GM21576 (cell line): ENCODE measurements at regions not wholly inside any gene's neighbourhood (a gene's known extent, or its start where the extent isn't known, plus 50 kb on each side); places are given as distances from the start of the nearest gene placed in this dataset.

Experiments
- ATAC-seq: cut with Tn5 transposase; IDR thresholded peaks from one replicate; pipeline ENCODE4 v1.9.1; 2021; ENCODE audit warnings: mild to moderate bottlenecking, moderate library complexity; ENCODE audit not compliant: unreplicated experiment

DNA sequence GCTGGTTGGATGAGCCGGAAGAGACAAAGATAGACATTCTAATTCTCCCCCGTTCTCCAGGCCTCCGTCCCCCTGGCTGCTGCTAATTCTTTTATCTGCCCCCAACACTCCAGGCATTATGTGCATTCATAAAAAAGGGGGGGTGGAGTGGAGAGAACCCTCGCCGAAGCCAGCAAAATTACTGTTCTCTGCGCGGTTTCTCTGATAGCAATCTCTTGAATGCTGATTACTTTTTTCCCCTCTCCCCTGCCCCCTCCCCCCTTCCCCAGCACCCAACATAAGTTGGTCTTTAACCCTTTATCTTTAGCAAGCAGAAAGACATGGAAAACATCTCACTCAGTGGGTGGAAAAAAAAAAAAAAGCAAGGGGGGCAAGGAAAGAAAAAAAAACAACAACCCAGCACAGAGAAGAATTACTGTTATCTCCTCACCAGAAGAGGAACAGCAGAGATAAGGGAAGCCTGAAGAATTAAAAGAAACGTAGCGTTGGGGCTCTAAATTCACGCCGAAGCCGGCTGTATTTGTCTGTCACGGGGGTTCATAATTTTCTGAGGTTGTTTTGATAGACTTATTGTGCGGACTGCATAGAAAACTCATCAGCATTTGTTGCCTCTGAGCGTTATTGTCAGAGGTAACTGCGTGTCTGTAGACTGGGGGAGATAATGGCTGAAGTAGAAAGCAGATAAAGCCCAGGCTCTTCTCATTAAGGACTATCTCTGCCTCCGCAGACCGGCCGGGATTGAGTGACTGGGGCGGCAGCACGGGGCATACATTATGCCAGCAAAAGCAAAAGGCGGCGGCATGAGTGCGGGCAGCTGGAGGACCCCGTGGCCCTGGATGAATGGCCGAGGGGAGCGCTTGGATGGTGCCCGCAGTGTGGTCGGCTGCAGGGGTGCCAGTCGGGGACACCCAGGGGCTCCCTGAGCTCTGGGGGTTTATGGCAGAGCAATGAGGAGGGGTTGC lies 126.9 kb downstream of the MRM1 start:
- no peak for ATAC-seq

DNA sequence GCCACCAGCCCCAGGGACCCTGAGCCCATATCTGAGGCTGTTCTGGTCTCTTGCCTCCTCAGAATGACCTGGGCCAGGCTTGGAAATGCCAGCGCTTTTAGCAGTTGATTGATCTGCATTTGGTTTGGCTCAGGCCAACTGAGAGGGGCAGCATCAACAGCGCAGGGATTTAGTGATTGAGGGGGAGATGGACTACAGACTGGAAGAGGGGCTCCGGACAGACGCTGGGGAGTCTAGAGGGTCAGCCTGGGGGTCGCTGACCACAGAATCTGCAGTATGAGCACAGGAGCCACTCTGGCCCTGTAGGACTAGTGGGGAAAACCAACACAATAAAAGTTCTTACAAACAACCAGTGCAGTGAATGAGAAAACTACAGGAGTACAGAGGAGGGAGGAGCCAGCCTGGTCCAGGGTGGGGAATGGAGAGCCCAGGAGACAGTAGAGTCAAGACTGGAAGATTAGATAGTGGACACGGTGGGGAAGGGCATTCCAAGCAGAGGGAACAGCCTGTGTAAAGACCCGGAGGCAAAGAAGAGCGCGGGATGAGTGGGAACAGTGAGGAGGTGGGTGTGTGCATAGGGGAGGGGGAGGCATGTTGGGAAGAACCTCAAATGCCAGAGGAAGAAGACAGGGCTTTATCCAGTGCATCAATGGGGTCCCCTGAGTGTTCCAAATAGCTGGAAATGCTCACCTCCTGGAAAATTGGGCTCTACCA lies 128.9 kb downstream of the MRM1 start:
- no peak for ATAC-seq

DNA sequence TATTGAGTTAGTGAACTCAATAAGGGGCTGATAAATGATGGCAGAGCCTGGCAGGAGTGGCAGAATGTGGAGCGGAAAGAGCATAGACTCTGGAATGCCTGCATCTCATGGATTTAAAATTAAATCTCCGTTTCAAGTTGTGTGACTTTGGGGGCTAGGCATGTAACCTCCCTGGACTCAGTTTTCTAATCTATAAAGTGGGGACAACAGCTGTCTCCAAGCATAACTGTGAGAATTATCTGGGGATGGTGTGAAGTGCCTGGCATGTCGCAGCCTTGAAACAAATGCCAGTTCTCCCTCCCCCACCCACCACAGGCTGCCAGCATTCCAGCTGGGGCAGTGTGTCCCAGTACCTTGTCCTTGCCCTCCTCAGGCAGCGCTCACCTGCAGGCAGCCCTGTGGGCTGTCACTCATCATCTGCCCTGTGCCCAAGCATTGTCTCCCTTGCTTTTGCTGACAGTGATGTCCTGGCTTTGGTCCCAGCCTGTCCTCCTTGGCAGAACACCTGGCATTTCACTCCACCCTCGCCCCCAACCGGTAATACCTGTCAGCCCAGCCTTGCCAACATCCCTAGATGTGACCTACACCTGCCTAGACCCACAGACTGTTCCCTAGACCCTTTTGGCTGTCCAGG lies 129.6 kb downstream of the MRM1 start:
- ATAC-seq: no peak

DNA sequence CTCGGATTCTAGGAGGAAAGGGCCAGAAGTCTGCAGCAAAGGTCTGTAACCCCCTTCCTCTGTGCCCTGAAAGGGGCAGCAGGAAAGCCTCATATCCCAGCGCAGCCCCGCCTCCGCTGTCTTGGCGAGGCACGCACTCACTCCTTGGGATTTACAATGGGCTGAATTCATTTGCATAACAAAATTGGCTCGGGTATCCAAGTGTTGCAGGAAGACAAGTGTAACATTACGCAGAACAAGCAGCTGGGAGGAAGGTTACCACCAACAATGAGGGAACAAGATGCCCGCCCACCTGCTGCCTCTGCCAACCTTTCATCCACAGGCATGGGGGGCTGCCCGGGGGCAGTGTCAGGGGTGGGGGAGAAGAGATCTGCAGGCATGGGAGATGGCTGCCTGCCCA lies 130.4 kb downstream of the MRM1 start:
- ATAC-seq: no peak

DNA sequence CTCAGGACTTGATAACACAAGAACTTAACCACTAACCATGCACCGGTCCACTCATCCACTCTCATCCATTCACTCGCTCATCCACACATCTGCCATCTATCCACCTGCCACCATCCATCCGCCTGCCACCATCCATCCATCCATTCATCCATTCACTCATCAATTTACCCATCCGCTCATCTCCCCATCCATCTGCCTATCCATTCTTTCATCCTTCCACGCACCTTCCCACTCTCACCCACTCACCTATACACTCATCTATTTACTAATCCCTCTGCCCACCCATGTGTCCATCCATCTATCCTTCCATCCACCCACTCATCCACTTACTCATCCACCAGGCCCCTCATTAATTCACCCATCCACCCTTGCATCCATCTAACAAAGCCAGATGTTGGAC lies 131.0 kb downstream of the MRM1 start:
- ATAC-seq: no peak

DNA sequence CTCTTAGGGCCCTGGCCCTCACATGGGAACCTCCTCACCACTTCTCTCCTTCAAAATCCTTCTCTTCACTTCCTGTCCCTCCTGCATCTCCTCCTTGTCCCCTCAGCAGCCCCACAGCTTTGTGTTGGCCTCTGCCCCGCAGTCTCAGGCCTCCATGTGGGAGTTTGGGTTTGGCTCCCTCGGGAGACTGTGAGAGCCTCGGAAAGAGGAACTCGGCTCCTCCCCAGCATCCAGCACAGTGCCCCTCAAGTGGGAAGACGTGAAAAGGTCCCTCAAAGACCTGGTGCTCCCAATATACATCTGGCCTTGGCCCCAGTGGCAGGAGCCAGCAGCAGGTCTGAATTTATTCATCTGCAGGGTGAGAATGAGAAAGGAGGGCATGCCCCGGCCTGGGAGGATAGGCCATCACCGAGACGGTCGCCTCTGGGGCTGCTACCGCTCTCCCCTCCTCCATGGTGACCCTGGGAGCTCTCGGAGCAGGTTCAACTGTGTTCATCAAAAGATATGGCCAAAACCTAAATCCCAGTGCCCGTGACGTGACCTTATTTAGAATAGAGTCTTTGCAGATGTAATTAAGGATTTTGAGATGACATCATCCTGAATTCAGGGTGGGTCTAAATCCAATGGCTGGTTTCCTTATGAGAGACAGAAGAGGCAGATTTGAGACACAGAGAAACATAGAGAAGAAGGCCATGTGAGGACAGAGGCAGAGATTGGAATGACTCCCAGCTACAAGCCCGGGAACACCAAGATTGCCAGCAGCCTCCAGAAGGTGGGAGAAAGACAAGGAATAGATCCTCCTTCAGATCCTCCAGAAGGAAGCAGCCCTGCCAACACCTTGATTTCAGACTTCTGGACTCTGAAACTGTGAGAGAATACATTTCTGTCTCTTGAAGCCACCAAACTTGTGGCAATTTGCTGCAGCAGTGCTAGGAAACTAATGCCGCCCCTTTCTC lies 135.1 kb downstream of the MRM1 start:
- no peak for ATAC-seq

DNA sequence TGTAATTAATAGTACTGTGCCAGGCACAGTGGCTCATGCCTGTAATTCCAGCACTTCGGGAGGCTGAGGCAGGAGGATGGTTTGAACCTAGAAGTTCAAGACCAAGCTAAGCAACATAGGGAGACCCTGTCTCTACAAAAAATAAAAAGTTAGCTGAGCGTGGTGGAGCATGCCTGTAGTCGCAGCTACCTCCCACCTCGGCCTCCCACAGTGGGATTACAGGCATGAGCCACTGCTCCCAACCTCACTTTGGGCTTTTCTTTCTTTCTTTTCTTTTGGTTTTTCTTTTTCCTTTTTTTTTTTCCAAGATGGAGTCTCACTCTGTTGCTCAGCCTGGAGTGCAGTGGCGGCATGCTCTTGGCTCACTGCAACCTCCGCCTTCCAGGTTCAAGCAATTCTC lies 137.8 kb downstream of the MRM1 start:
- no peak for ATAC-seq

DNA sequence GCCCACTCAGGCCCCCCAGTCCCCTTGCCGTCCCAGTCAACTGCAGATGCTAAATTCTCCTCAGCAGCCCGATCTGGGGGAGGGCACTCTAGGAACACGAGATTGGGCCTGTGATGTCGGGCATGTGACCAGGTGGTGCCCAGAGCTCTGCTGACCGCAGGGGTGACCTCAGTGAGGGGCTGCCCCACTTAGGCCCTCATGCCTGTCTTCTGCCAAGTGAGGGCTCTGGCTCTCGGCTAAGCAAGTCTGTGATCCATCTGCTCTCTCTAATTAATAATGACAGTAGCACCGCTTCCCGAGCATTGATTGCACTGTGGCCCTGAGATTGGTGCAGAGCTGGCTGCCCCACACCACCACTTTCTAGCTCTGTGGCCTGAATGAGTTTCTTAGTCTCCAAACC lies 138.8 kb downstream of the MRM1 start:
- ATAC-seq: no peak

DNA sequence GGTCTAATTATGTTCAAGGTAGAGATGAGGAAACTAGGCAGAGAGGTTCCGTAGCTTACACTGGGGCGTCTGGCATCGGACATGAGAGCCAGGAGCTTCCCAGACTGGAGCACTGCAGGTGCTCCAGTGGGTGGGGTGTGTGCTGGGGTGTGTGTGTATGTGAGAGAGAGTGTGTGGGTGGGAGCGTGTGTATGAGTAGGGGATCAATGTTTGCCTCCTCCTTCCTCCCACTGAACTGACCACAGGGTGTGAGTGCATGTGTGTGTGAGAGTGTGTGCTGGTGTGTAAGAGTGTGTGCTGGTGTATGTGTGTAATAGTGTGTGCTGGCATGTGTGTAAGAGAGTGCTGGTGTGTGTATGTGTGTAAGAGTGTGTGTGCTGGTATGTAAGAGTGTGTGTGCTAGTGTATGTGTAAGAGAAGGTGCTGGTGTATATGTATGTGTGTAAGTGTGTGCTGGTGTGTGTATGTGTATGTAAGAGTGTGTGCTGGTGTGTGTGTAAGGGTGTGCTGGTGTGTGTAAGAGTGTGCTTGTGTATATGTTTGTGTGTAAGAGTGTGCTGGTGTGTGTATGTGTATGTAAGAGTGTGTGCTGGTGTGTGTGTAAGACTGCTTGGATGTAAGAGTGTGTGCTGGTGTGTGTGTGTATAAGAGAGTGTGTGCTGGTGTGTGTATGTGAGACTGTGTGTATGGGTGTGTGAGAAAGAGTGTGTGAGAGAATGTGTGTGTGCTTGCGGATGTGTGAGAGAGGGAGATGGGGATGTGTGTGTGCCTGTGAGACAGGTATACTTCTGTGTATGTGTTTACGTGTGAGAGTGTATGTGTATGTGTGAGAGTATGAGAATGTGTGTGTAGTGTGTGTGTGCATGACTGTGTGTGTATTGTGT lies 139.9 kb downstream of the MRM1 start:
- no peak for ATAC-seq

DNA sequence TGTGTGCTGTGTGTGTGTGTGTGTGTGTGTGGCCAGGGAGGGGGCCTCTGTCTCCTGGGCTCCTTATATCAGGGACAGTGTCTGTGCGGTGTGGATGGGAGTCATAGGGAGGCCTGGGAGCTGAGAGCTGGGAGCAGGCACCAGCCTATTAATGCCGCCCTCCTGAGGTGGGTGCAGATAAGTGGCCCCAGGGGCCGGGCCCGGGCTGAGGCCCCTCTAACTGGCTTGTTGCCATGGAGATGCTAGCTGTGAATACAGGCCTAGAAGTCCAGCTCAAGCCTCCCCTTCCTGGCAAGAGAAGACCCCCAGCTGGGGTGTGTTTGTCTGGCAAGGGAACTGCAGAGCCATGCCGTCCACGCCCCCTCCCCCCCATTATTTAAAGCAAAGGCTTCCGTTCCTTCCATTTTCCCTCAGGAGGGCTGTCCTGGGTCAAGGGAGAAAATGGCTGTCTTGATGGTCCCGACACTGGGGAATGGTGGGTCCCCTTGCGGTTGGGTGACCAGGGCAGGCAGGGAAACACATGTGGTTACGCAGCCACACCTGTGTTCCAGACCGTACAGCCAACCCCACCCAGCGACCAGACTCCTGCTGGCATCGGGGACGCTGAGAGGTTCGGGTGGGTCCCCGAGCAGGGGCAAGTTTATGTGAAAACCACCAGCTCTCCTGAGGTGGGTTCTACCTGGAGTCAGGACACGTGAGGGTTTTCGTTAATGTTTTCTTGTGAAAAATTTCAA lies 141.1 kb downstream of the MRM1 start:
- ATAC-seq: no peak

DNA sequence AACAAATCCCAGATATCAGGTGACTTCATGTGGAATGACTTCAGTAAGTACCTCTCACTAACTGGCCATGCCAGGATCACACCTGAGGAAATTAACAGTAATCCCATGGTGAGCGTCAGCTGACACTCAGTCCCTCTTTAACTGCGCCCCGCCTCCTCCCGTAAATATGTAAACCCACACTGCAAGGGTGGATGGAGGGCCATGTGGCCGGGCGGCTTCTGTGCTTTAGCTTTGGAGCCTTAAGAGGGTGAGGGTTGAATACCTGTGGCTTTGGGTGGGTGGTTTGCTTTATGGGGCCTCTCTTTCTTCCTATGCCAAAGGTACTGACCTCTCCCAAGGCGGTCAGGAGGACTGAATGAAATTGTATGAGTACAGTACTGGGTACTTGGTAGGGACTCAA lies 141.7 kb downstream of the MRM1 start:
- ATAC-seq: no peak

DNA sequence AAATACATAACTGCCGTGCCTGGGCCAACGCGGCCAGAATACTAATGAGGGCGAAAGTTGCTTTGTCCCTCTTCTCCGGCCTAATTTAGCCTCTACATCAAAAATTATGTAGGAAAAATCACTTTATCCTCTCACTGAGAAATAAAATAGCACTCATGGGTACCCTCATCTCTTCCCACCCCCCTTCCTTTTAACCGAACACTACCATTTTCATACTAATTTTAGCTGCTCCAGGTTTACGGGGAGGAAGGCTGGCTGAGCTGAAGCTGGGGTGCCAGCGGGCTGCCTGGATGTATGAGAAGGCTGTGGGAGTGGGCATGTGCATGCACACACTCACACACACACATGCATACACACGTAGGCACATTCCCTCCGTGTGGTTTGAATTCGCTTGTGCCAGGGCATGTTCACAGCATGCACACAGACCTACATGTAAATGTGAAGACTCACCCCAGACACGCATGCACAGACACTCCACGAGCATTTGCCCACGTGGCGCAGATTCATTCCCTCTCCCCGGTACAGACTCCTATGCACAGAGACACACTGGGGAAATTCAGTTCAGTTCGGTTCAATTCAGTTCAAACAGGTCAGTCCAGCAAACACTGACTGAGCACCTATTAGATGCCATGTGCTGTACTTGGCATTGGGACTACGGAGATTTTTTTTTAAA lies 145.1 kb downstream of the MRM1 start:
- ATAC-seq: no peak

DNA sequence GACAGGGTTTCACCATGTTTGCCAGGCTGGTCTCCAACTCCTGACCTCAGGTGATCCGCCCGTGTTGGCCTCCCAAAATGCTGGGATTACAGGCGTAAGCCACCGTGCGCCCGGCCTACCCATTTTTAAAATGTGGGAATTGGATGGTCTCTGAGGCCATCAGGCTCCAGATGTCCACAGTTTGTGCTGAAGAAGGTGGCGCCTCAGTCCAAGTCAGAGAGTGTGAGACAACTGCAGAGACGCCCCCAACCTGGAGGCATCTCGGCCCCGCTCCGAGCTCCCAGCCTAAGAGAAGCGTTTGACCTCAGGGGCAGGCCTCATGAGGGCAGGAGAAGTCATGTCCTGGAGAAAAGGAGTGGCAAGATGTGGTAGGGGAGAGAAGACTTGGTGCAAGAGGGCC lies 146.5 kb downstream of the MRM1 start:
- ATAC-seq: no peak

DNA sequence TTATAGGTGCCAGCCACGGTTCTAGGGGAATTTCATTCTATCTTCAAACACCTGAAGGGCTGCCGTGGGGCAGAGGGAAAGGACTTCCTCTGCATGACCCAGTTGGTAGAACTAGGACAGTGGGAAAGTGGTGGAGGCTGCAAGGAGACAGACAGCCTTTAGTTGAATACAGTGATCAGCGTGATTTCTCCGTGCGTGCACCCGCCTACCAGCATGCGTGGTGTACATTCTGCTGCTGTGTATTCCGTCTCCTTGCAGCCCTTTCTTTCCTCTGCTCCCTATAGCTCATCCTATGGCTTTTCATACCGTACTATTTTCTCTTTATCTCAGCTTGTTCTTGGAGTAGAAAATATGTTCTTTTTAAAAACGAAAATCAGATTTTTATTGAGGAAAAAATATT lies 146.9 kb downstream of the MRM1 start:
- ATAC-seq: no peak

DNA sequence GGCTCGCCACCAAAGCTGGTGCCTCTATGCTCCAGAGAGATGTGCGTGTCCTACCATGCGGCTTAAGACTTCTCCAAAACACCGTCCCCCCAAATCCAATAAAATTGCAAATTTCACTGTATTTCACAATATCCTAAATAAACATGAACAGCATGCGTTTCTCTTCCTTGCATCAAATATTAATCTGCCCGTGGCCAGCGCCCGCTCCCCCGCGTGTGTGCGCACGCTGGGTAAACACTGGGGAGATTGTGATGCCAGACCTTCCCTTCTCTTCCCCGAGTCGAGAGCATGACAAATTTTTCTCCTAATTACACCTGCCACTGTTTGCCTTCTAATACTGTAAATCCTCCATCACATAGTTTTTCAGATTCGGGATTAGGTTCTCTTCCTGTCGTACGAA lies 148.1 kb downstream of the MRM1 start:
- ATAC-seq: no peak

DNA sequence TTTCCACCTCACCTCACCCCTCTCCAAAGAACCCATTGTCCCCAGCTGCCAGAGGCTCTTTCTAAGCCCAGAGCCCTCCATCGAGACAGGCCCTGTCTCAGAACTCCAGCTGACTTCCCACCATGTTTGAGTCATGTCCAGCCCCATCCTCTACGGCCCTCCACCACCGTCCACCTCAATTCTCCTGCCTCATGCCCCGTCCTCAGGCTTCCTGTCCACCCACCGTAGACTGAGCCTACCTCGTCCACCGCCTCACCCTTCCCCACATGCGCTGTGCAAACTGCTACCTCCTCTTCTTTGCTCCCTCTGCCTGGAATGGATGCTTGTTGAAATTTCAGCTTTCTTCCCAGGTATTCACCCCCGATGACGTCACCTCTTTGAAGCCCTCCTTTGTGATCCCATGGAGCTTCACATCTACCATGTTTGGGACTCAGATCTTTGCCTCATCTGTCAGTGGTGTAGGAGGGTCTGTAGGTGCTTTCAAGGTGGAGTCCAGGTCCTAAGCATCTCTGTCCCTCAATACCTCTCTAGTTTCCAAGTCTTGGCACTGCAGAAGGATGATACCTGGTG lies 149.0 kb downstream of the MRM1 start:
- no peak for ATAC-seq

DNA sequence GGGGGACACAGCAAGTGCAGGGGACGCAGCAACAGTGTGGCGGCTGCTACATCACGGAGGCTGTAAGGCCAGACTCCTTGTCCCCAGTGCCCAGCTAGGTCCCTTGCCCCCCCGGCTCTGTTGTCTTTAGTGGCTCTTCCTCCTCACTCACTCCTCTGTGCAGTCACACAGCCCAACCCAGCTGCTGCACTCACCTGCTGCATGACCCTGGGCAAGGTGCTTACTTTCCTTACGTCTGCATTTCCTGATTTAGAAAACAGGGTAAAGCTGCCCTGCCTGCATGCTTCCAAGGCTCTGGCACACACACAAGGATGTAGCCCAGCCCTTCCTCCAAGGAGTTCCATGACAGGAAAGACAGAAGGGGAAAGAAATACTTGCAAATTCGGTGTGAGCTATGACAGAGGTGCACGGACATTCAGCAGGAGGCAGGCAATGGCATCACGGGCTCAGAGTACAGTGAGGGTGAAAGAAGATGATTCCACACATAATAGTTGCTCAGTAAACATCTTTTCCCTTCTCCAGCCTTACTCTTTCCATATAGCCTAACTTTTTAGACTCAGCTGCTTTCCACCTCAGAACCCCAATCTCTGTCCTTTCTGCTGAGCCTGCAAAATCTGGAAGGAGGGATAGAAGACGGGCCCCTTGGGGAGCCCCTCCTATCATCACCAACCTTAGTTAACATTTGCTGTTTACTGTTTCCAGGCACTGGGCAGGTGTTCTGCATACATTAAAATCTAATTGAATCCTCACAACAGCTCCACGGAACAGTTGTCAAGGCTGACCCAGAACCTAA lies 150.9 kb downstream of the MRM1 start:
- no peak for ATAC-seq
